Inflammatory macrophage treated with lipopolysaccharide for 4 hours (primary cell): ENCODE measurements at regions not wholly inside any gene's neighbourhood (a gene's known extent, or its start where the extent isn't known, plus 50 kb on each side); places are given as distances from the start of the nearest gene placed in this dataset.

Source experiments
- DNase-seq: peaks from one replicate; pipeline ENCODE4 v3.0.0-alpha.2; 2020

DNA sequence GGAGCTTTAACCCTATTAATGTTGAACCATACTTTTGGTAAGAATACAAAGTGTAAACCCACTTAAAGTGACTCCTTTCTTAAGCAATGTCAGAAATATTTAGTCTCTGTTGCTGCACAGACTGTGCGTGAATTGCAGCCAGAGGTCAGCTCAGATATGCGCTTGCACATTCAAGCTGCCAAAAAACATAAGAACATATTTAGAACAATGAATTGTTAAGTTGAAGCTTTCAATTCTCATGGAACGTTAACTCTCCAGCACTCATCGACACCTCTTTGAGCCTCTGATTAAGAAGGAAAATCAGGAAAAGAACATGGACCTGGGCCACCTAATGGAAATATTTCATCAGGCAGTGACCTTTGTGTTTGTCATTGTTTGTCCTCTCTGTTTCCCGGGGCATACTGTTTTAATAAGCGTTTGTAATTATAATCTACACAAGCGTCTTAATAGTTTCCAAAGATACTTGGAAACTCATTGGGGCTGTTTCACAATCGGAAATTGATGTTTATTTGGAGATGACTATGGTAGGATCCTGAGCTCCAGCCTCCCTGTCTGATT, 193.0 kb upstream of the CELF2 start:
- DNase-seq: no peak

DNA sequence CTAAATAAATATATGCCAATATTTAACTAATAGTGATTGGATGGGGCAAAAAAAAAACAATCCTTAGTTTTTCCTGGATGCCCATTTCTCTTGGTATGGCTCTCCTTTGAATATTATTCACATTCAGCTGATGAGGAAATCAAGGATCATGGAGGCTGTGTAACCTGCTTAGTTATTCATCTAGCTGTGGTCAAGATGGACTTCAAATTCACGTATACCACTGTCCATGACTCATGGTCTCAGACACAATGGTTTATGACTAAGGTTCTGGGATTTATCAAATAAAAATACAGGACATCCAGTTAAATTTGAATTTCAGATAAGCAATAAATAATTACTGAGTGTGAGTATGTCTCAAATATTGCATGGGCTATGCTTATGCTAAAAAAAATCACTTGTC, 191.5 kb upstream of the CELF2 start:
- DNase-seq: no peak

DNA sequence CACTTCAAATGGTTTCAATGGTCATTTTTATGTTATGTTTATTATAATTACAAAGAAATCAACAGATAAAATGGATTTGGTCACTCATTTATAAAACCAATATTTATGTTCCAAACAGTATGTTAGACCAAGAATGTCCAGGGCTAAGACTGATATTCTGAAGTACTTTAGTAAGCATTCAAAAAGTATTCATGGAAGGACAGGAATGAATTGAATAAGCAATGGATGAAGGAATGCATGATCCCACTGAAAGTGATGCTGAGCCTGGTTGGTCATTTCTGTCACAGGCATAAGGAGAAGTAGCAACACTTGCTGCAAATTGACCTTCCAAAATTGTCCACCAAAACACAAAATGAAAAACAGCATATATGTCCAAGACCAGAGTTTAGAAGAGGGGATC, 189.0 kb upstream of the CELF2 start:
- DNase-seq: no peak

DNA sequence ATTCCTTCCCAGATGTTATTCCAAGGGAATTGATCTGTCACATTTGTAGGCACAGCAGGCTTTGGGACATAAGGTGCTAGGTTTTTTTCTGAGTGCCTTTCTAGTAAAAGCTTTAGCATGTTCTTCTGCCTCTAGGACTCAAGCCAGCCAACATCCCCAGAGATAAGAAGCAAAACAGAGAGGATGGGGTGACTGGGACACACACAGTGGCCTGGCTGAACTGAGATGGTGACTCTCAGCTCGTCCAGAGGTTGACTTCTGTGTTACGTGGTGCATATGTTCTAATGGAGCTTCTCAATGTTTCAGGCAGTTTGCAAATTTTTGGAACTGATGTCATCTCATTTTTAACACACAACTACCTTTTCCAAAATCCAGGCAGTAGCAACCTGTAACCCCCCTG, 188.1 kb upstream of the CELF2 start:
- no peak for DNase-seq

DNA sequence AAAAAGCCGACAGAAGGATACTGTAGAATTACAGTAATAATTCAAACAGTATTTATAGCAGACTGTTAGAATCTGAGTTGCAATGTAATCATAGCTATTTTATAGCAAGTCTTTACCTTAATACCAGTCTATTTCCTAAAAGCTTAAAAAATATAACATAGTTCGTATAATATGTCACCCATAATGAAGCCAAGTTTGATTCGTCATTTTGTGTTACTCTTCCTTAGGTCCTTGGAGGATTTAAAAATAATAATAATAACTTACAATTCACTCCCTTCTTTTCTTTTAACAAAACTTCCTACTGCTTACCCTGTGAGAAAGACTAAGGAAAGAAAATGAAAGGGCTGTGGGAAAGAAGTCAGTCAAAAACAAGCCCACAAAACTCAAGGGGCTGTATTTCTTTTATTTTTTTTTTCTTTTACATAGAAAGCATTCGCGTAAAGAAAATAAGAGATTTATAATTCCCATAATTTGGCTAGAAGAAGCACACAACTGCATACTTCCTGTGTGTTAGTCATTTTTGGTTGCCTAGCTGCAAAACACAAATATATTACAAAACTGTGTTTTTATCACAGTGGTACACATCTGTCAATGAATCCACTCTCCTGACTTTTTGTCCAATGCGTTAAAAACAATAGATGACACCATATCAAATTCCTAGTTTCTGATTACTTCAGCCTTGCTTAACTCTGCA, 187.2 kb upstream of the CELF2 start:
- peak; percentile 40 for DNase-seq

DNA sequence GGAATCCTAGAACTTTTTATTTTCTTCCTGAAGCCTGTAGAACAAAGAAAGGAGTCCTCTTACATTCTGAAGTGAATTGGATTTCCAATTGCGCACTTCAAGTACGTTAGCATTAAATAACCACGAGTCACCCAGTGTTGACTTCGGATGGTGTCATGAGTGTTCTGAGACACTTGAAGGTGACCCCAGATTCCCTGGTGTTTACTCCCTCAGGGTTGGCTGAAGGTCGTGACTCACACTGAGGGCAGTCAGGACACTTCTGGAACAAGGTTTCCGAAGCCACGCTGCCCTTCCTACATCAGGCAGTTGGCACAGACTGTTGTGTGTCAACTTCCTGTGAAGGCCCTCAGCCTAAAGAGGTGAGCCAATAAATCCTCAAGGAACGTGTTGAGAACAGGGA, 186.6 kb upstream of the CELF2 start:
- DNase-seq: peak; percentile 0

DNA sequence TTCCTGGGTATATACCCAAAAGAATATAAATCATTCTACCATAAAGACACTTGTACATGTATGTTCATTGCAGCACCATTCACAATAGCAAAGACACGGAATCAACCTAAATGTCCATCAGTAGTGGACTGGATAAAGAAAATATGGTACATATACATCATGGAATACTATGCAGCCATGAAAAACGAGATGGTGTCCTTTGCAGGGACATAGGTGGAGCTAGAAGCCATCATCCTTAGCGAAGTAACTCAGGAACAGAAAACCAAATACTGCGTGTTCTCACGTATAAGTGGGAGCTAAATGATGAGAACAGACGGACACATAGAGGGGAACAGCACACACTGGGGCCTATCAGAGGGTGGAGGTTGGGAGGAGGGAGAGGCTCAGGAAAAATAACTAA, 183.7 kb upstream of the CELF2 start:
- no peak for DNase-seq

DNA sequence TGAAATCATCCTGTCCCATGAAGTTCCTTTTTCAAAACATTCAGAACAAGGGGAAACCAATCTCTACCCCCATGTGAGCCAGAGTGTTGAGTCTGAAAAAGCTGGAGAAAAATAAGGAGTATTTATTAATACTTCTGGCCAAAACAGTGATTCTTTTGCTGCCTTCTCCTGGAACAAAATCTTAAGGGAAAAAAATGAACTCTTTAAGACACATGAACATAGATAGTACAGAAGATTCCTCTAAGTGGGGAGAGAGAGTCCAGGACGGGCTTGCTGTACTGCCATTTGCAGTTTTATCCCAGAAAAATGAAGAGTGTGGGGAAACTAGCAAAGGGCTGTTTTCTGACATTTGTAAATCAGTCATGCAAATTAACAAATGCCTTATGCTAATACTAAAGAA, 173.4 kb upstream of the CELF2 start:
- DNase-seq: no peak

DNA sequence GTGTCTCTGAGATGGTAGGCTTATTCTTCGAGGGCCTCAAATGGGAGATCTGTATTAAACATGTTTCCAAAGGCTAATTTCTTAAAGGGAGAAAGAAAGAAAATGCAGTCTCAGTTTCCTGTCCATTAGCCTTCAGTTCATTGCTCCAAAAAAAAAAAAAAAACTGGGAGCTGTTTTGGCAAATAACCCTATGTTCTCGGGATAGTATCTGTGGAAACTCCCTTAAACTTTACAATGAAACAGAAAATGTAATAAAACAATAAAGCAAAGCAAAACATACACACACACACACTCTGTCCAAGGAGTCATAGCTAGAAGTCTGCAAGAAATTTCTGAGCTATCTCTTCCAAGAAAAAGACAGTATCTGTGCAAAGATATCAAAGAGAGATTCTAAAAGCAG, 172.5 kb upstream of the CELF2 start:
- no peak for DNase-seq

DNA sequence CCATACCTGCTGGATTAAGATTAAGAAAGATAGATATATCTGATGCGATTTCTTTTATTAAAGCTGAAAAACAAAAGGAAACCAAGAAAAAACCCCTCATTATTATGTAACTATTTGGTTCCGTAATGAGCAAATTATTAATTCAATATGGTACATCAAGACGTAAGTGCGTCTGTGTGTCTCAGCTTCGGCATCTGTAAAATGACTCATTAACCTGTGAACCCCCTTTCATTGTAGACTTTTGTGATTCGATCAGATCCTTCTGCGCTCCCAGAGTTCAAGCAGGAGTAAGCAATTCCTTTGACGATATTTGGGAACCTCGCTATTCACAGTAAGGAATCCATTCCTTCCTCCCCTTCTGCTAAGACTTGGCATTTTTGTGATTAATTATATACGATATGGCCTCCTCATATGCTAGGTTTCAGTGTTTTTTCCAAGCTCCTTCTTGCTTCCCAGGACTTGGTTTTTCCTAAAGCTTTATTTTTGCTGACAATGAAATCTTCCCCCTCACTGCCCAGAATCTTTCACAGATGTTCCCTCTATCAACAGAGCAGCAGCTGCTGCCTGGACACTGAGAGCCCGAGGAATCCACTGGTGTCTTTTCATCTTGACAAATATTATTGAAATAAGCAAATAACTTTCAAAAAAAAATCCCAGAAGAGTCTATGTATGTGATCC, 171.7 kb upstream of the CELF2 start:
- DNase-seq: no peak

DNA sequence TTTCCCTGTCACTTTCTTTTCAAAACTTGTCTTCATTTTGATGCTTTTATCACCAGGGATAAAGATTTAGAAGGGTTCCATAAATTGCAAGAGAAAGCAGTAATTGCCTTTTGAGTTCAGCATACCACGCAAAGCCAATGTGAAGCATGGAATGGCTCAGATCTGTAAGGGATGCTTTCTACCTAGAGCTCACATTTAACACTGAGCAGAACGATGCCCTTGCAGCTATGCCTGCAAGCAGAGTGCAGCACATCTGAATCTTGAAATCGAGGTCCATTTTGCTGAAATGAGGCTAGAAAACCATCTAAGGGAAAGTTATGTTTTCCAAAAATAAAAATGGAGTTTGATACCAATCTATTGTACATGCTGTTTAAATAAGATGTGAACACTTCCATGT, 171.2 kb upstream of the CELF2 start:
- no peak for DNase-seq

DNA sequence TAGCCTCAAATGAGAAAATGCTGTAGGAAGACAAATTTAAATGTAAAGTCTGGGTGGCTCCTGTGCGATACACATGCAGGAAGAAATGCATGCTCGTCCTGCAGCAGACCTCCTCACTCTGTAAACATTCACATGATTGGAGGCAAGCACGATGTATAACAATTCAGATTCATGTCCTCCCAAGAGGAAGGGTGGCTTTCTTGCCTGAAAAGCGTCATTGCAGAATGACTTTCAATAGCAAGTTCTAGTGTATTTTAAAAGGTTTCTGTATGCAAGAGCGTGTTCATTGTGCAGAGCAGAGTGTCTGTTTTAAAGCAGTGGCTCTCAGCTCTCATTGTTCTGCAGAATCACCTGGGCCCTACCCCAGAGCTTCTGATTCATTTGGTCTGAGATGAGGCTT, 170.3 kb upstream of the CELF2 start:
- DNase-seq: no peak

DNA sequence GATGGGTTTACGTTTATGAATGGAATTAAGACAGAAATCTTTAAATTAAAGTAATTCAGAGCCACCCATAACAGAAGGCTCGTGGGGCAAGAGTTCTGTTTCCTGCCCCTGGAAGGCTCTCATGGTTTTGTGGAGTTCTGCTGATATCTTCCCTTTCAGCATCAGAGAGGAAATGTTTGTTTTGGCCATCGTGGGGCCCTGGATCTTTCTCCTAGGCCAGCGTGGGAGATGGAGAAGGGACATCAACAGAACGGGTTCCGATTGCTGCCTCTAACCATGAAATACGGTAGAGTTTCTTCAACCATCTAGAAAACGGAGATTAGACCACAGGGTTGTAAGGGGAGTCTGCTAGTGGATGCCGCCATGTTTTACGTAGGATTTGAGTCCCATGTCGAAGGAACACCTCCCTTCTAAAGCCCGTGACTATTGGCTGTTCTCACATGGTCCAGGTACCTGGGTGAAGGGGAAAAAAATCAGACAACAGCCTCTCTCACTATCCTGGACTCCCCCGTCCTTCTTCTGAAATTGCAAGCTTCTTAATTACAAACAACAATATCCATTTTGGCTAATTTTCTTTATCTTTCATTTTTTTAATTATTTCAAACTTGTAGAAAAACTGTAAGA, 169.1 kb upstream of the CELF2 start:
- no peak for DNase-seq

DNA sequence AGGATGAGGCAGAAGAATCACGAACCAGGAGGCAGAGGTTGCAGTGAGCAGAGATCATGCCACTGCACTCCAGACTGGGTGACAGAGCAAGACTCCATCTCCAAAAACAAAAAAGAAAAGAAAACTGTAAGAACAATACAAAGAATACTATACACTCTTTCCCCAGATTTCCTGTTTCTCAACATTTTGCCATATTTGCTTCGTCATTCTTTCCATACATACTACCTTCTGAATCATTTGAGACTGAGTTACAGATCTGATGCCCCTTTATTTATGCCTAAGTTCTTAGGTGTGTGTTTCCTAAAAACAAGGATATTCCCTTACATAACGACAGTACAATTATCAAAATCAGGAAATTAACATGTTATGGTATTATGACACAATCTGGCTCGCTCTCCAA, 168.4 kb upstream of the CELF2 start:
- no peak for DNase-seq

DNA sequence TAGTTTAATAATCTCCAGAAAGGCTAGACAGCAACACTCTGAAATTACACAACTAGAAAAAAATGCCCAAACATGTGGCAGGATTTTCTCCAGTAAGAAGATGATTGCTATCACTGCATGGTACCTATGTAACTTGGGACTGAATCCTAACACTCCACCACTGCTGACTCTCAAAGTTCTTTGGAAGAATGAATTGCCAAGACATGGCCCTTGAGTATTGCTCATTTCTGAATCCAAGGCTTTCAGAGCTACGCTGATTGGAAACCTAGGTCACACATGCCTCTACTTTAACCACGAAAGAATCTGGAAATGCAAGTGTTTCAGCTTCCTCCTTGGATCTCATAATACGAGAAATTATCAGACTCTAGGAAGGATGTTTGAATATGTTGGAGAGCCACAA, 167.5 kb upstream of the CELF2 start:
- no peak for DNase-seq

DNA sequence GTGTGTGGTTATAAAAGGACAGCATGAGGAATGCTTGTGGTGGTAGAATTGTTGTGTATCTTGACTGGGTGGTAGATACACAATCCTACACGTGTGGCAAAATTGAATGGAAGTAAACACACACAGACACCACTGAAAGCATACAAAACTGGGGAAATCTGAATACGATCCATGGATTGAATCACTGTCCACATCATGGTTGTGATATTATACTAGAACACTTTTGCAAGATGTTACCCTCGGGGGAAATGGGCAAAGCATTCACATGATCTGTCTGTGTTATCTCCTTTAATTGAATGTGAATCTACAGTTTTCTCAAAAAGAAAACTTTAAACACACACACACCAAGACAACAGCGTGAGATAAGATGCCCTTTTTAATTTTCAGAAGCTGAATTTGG, 165.2 kb upstream of the CELF2 start:
- DNase-seq: no peak

DNA sequence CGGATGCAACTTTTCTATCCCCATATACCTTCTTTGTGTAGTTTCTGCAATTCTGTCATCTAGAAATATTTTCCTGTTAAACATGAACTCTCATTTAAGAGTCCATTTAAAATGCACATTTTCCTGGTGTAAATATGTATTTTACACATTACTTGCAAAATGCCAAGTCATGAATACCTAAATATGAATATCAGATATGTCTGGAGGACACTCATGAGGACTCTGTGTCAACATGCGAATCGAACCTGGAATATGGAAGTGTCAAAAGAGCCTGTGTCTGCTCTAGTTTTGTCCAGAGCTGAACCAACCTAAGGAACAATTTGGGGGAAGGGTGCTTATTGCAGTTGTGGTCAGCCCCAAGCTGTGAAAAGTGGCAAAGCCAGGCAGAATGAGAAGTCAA, 163.7 kb upstream of the CELF2 start:
- no peak for DNase-seq

DNA sequence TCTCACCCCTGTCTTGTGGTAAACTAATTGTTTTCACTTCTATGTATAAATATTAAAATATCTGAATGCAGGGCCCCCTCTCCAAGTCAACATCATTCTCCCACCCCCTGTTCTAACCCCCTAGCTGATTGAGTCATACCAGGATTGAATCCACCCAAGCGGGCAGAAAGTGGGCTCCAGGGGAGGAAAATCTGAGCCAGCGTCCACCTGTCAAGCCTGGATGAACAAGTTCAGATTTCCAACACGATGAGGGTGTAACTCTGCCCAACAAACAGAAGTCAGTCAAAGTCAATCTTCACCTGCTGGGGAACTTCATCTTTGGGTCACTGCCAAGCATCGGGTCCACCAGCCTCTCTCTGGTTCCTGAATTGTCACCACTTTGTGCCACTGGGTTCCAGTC, 162.9 kb upstream of the CELF2 start:
- DNase-seq: no peak

DNA sequence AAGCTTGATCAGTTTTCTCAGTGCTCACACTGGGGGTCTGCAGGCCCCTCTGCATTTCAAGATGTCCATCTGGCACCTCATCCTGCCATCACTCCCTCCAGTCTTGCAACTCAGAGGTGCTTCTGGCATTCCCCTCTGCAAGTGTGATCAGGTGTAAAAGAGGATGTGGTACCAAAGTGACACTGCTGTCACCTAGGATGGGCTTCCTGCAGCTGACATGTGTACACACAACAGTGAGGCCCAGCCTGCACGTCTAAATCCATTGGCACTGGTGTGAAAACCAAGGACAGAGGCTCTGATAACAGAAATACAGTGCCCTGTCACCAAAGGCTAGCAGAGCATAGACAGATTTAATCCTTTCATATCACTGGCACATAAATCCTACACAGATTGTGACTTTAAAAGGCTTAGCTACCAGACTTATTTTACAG, 162.5 kb upstream of the CELF2 start:
- no peak for DNase-seq

DNA sequence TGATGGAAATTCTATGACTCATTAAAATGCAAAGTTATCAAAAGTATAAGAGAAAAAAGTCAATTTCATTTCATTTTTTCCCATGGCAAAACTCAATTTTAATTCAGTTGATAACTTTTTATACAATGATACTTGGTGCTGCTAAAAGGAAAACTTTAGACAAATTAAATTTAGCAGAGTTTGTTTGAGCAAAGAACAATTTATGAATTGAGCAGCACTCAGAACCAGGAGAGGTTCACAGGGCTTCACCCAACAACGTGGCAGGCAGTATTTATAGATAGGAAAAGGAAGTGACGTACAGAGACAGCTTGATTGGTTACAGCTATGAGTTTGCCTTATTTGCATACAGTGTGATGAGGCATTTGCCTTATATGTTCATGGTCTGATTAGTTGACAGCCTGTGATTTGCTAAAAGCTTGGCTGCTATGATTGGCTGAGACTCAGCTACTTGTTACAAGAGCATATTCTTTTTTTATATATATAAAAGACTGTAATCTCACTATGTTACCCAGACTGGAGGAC, 157.2 kb upstream of the CELF2 start:
- no peak for DNase-seq

DNA sequence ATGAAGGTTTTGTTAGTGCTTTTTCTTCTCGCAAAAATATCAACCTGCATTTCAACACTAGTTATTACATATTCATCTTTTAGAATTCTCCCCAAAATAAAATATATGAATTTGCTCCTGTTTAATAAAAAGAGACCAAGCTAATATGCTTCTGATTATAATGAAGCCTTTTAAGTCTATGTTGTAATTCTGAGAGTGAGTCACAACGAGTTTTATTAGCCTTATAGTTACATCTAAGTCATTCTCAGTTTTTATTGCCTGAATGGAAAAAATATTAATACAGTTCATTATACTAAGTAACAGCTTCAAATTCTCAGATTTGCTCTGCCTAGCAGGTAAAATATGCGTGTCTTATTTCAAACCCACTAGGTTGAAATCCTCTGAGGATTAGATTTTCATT, 152.4 kb upstream of the CELF2 start:
- no peak for DNase-seq

DNA sequence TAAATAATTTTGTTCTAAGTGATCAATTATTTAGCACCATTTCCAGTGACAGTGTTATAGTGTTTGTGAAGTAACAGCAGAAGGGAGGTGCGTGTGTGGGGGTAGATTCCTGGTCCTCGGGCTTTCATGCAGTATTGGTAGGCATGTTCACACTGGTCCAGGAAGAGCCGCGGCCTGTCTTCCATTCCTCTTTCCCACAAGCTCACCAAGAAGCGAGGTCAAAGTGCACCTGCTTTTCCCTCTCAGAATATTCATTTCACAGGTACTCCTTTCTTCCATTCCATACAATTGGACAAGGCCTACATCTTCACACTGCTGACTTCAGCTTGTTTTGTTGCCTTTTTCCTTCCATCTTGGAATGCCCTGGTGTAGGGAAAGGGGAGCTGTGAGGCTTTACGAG, 151.8 kb upstream of the CELF2 start:
- no peak for DNase-seq

DNA sequence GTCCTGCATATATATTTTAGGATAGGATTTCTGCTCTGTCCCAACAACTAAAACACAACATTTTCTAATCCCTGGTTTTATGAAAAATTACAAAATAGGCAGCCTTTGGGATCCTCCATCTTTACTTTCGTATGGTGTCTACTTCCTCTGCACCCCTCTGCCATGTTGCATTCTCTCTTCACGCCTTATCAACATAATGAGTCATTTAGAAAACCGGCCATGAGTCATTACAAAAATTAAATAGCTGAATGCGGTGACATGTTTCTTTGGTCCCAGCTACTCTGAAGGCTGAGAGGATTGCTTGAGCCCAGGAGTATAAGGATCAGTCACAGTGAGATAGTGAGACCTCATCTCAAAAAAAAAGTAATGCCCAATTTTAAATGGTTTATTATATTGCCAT, 148.1 kb upstream of the CELF2 start:
- DNase-seq: no peak
